B cell (primary cell): ENCODE measurements at regions not wholly inside any gene's neighbourhood (a gene's known extent, or its start where the extent isn't known, plus 50 kb on each side); places are given as distances from the start of the nearest gene placed in this dataset.

Source experiments
- ATAC-seq: fragments of 200-7000 bp; cut with Tn5 transposase; one replicate; pipeline ENCODE4 v1.10.0; 2021; ENCODE audit warnings: low read depth, mild to moderate bottlenecking, moderate number of reproducible peaks, moderate library complexity
- CTCF ChIA-PET: fragments of 350-600 bp; sonication (Branson Sonifier 250); formaldehyde crosslinking; loops from one replicate; lab custom pipeline; 2021; ENCODE audit warnings: antibody characterized with exemption, inconsistent platforms; lab: Charles Lee
- POLR2A ChIA-PET: fragments of 350-600 bp; sonication (Branson Sonifier 250); formaldehyde crosslinking; loops from one replicate; lab custom pipeline; 2021; ENCODE audit warnings: antibody characterized with exemption; lab: Charles Lee
- DNase-seq: peaks from one replicate; pipeline ENCODE4 v3.0.0; 2013
- H2AFZ ChIP-seq: 2 replicates; pipeline ENCODE4 v1.6.1; 2012; ENCODE audit warnings: mild to moderate bottlenecking, low read depth, low read length; ENCODE audit not compliant: insufficient read depth, poor library complexity, severe bottlenecking
- H3K27ac ChIP-seq, 2 donors: 1 replicate in 1 of 2; 2 replicates in 1 of 2; pipeline ENCODE4 v1.5.1; 2012 to 2013; ENCODE audit warnings: low read length in 2 of 2, mild to moderate bottlenecking in 2 of 2, moderate library complexity in 1 of 2
- H3K27me3 ChIP-seq, 4 experiments: fragments of 200-600 bp in 1 of 4; sonication (generic) in 1 of 4; replicated peaks in 1 of 4; 1 replicate in 2 of 4; 2 replicates in 2 of 4; pipeline versions ENCODE4 v1.6.1 to v1.7.0; 2013 to 2016; ENCODE audit warnings: low read length in 3 of 4, mild to moderate bottlenecking in 2 of 4, mixed read lengths in 1 of 4, moderate library complexity in 1 of 4; ENCODE audit not compliant: insufficient read depth in 4 of 4, control insufficient read depth in 3 of 4; ENCODE audit errors: control extremely low read depth in 1 of 4
- H3K36me3 ChIP-seq, 2 experiments: replicated peaks in 1 of 2; 1 replicate in 1 of 2; 2 replicates in 1 of 2; pipeline versions ENCODE4 v1.6.1 to v1.7.1; 2013; ENCODE audit warnings: low read length in 1 of 2; ENCODE audit not compliant: insufficient read depth in 2 of 2, control insufficient read depth in 1 of 2; ENCODE audit errors: control extremely low read depth in 1 of 2, extremely low read depth in 1 of 2
- H3K4me1 ChIP-seq, 2 donors: fragments of 200-600 bp in 1 of 2; sonication (generic) in 1 of 2; 1 replicate in 1 of 2; 2 replicates in 1 of 2; pipeline versions ENCODE4 v1.5.1 to v1.6.1; 2013 to 2017; ENCODE audit warnings: low read length in 2 of 2; ENCODE audit not compliant: control insufficient read depth in 2 of 2, insufficient read depth in 2 of 2
- H3K4me2 ChIP-seq: replicated peaks from 2 replicates; pipeline ENCODE3; 2012; ENCODE audit warnings: mild to moderate bottlenecking, low read depth, low read length; ENCODE audit not compliant: poor library complexity, severe bottlenecking
- H3K4me3 ChIP-seq, 5 experiments: fragments of 200-600 bp in 1 of 5; sonication (generic) in 1 of 5; 1 replicate in 3 of 5; 2 replicates in 2 of 5; pipeline versions ENCODE4 v1.5.1 to v1.7.0; 2011 to 2016; ENCODE audit warnings: low read length in 4 of 5, mild to moderate bottlenecking in 4 of 5, low read depth in 2 of 5, control low read depth in 1 of 5, moderate library complexity in 1 of 5; ENCODE audit not compliant: insufficient read depth in 1 of 5; ENCODE audit errors: control extremely low read depth in 1 of 5, extremely low read depth in 1 of 5
- H3K79me2 ChIP-seq: fragments of 200-600 bp; sonication (generic); one replicate; pipeline ENCODE4 v1.6.0; 2016; ENCODE audit warnings: low read length; ENCODE audit not compliant: control insufficient read depth, insufficient read depth
- H3K9ac ChIP-seq: fragments of 200-600 bp; sonication (generic); 2 replicates; pipeline ENCODE4 v1.6.1; 2017; ENCODE audit warnings: mild to moderate bottlenecking, low read length, moderate library complexity
- H3K9me3 ChIP-seq, 3 donors: one replicate each; pipeline versions ENCODE4 v1.6.1 to v1.7.1; 2013; ENCODE audit warnings: low read length in 2 of 3; ENCODE audit not compliant: control insufficient read depth in 2 of 3, insufficient read depth in 1 of 3; ENCODE audit errors: control extremely low read depth in 1 of 3
- H4K20me1 ChIP-seq: 2 replicates; pipeline ENCODE4 v1.6.0; 2012; ENCODE audit warnings: mild to moderate bottlenecking, low read length; ENCODE audit not compliant: insufficient read depth, control insufficient read depth, poor library complexity, severe bottlenecking
- H3K27ac Mint-ChIP-seq: one replicate; pipeline ENCODE4 v1.8.0; 2021; ENCODE audit warnings: mixed read lengths
- H3K27me3 Mint-ChIP-seq: one replicate; pipeline ENCODE4 v1.8.0; 2021; ENCODE audit warnings: mixed read lengths
- H3K4me1 Mint-ChIP-seq: one replicate; pipeline ENCODE4 v1.8.0; 2021; ENCODE audit warnings: mixed read lengths
- H3K4me3 Mint-ChIP-seq: one replicate; pipeline ENCODE4 v1.8.0; 2021; ENCODE audit warnings: mixed read lengths
- H3K9me3 Mint-ChIP-seq: one replicate; pipeline ENCODE4 v1.8.0; 2022; ENCODE audit warnings: mixed read lengths; ENCODE audit not compliant: insufficient read depth
- CTCF ChIP-seq: fragments of 200-600 bp; IDR thresholded peaks from one replicate; pipeline ENCODE4 v1.8.0; 2022; ENCODE audit warnings: antibody characterized with exemption, mild to moderate bottlenecking
- EZH2 ChIP-seq: IDR thresholded peaks from 2 replicates; pipeline ENCODE4 v1.6.1; 2012; ENCODE audit warnings: borderline replicate concordance, low read depth, mild to moderate bottlenecking, moderate library complexity, low read length; ENCODE audit not compliant: insufficient read depth, poor library complexity, severe bottlenecking
- WGBS: methylation state at CpG from one replicate; pipeline ENCODE4 v1.1.5; 2013; ENCODE audit warnings: missing lambda C conversion rate; ENCODE audit not compliant: insufficient coverage; 5-methylcytosine and 5-hydroxymethylcytosine counted together
- intact Hi-C: fragments of 100-400 bp; cut with micrococcal nuclease; formaldehyde crosslinking; loops from one replicate; pipeline ENCODE4 v1.10.0; 2022

GRCh38 chr20:57890202-57890800 is 180.5 kb upstream of the PMEPA1 start:
- Histone ChIP-seq H3K27ac (no peak overlapping the region), H2AFZ (no peak overlapping the region), H3K79me2 (no peaks in the 10 kb centered on the region), H4K20me1 (no peaks in the 10 kb centered on the region), H3K27me3 (peaks cover 0 to 15% (median 1%) of the 10 kb centered on the region in 4 experiments), H3K9me3 (no peaks in the 10 kb centered on the region), H3K4me1 (no peaks in the 10 kb centered on the region), H3K36me3 (no peaks in the 10 kb centered on the region), H3K4me2 (no peak overlapping the region), H3K9ac (no peak overlapping the region), H3K4me3 (no peak overlapping the region)
- DNase-seq (no peak), ATAC-seq (no peak)
- TF ChIP-seq EZH2 (no peak), CTCF (no peak)
- Mint-ChIP-seq H3K27ac (no peak overlapping the region), H3K27me3 (peaks cover 33% of the 10 kb centered on the region), H3K4me1 (no peaks in the 10 kb centered on the region), H3K4me3 (no peak overlapping the region), H3K9me3 (peaks cover 2% of the 10 kb centered on the region)
- ChIA-PET CTCF (no interaction called here), POLR2A (no interaction called here)
- intact Hi-C loops = no loop called here
- 93% methylated on average over 8 of the region's 12 CpGs for WGBS

DNA sequence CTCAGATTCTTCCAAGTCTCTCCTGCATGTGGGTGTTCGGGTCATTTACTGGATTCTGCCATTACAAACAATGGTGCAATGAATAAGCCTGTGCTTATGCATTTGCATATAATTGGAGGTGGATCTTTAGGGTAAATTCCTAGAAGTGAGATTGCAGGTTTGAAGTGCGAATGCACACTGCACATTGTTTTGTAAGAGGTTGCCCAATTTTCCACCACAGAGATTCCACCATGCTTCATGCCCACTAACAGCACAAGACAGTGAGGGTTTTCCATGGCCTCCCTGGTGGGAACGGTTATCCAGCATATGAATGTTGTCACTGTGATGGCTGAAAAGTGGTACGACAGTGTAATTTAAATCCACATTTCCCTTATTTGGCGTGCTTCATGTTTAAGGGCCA is 178.8 kb upstream of the PMEPA1 start:
- no CpG with 5 or more reads among the region's 5 CpGs for WGBS
- H3K4me3 Mint-ChIP-seq = no peak overlapping the region
- H3K27me3 Mint-ChIP-seq = peaks cover 34% of the 10 kb centered on the region
- DNase-seq (no peak), ATAC-seq (no peak)
- Histone ChIP-seq H4K20me1 (no peaks in the 10 kb centered on the region), H3K27ac (no peak overlapping the region), H3K4me2 (no peak overlapping the region), H3K4me3 (no peak overlapping the region), H3K36me3 (no peaks in the 10 kb centered on the region), H3K4me1 (no peaks in the 10 kb centered on the region), H3K9ac (no peak overlapping the region), H3K9me3 (no peaks in the 10 kb centered on the region), H2AFZ (no peak overlapping the region), H3K27me3 (peaks cover 0 to 15% (median 1%) of the 10 kb centered on the region in 4 experiments), H3K79me2 (no peaks in the 10 kb centered on the region)
- no peak overlapping the region for H3K27ac Mint-ChIP-seq
- H3K4me1 Mint-ChIP-seq = no peaks in the 10 kb centered on the region
- ChIA-PET CTCF (no interaction called here), POLR2A (no interaction called here)
- TF ChIP-seq CTCF (no peak), EZH2 (no peak)
- H3K9me3 Mint-ChIP-seq = peaks cover 2% of the 10 kb centered on the region
- intact Hi-C loops = no loop called here
